Naive thymus-derived CD4-positive, alpha-beta T cell (primary cell): ENCODE measurements at regions not wholly inside any gene's neighbourhood (a gene's known extent, or its start where the extent isn't known, plus 50 kb on each side); places are given as distances from the start of the nearest gene placed in this dataset.

Experiments
- ATAC-seq: fragments of 150-1000 bp; cut with Tn5 transposase; 2 replicates; pipeline ENCODE4 v1.10.0; 2021; ENCODE audit warnings: mild to moderate bottlenecking, moderate library complexity
- CTCF ChIA-PET: fragments of 350-600 bp; sonication (Branson Sonifier 250); formaldehyde crosslinking; loops from one replicate; lab custom pipeline; 2021; ENCODE audit warnings: antibody characterized with exemption; lab: Charles Lee
- POLR2A ChIA-PET: fragments of 350-600 bp; sonication (Branson Sonifier 250); formaldehyde crosslinking; loops from one replicate; lab custom pipeline; 2021; ENCODE audit warnings: antibody characterized with exemption, inconsistent platforms; lab: Charles Lee
- DNase-seq, 9 donors: peaks; one replicate each; pipeline versions ENCODE4 v3.0.0 to v3.0.0-alpha.2; 2020 to 2022; ENCODE audit warnings: mixed read lengths in 1 of 9
- H3K27ac ChIP-seq: one replicate; pipeline ENCODE4 v1.7.0; 2013; ENCODE audit warnings: mild to moderate bottlenecking, low read depth, low read length, moderate library complexity
- H3K27me3 ChIP-seq, 2 donors: one replicate each; pipeline ENCODE4 v1.7.0; 2013; ENCODE audit warnings: low read length in 2 of 2, mild to moderate bottlenecking in 2 of 2, moderate library complexity in 2 of 2; ENCODE audit not compliant: control insufficient read depth in 2 of 2, insufficient read depth in 2 of 2
- H3K36me3 ChIP-seq, 3 experiments: 1 replicate in 2 of 3; 2 replicates in 1 of 3; pipeline ENCODE4 v1.7.0; 2013; ENCODE audit warnings: low read length in 3 of 3, mild to moderate bottlenecking in 3 of 3, moderate library complexity in 1 of 3; ENCODE audit not compliant: insufficient read depth in 3 of 3, control insufficient read depth in 2 of 3
- H3K4me1 ChIP-seq, 2 donors: one replicate each; pipeline ENCODE4 v1.7.0; 2013; ENCODE audit warnings: low read length in 2 of 2, mild to moderate bottlenecking in 2 of 2, moderate library complexity in 1 of 2; ENCODE audit not compliant: control insufficient read depth in 2 of 2, insufficient read depth in 2 of 2
- H3K4me3 ChIP-seq: 2 replicates; pipeline ENCODE4 v1.7.0; 2013; ENCODE audit warnings: mild to moderate bottlenecking, low read length
- H3K9me3 ChIP-seq, 3 experiments: 1 replicate in 2 of 3; 2 replicates in 1 of 3; pipeline ENCODE4 v1.7.0; 2013; ENCODE audit warnings: low read length in 3 of 3; ENCODE audit not compliant: control insufficient read depth in 2 of 3
- H3K27ac Mint-ChIP-seq, 9 donors: one replicate each; pipeline ENCODE4 v1.8.0; 2020 to 2022; ENCODE audit warnings: mixed read lengths in 9 of 9, mild to moderate bottlenecking in 8 of 9, moderate library complexity in 5 of 9, inconsistent platforms in 2 of 9
- H3K27me3 Mint-ChIP-seq, 5 donors: one replicate each; pipeline ENCODE4 v1.8.0; 2021 to 2022; ENCODE audit warnings: mixed read lengths in 5 of 5, mild to moderate bottlenecking in 1 of 5
- H3K36me3 Mint-ChIP-seq, 5 donors: one replicate each; pipeline ENCODE4 v1.8.0; 2020 to 2022; ENCODE audit warnings: mixed read lengths in 5 of 5, mild to moderate bottlenecking in 3 of 5, inconsistent platforms in 1 of 5
- H3K4me1 Mint-ChIP-seq, 7 donors: one replicate each; pipeline ENCODE4 v1.8.0; 2020 to 2022; ENCODE audit warnings: mixed read lengths in 7 of 7, mild to moderate bottlenecking in 3 of 7, inconsistent platforms in 1 of 7
- H3K4me3 Mint-ChIP-seq, 10 donors: one replicate each; pipeline ENCODE4 v1.8.0; 2020 to 2022; ENCODE audit warnings: mild to moderate bottlenecking in 10 of 10, mixed read lengths in 10 of 10, moderate library complexity in 6 of 10, inconsistent platforms in 2 of 10
- H3K9me3 Mint-ChIP-seq, 11 donors: one replicate each; pipeline ENCODE4 v1.8.0; 2020 to 2022; ENCODE audit warnings: mixed read lengths in 11 of 11, mild to moderate bottlenecking in 4 of 11, inconsistent platforms in 1 of 11, moderate library complexity in 1 of 11
- intact Hi-C, 2 donors: fragments of 100-400 bp; cut with micrococcal nuclease; formaldehyde crosslinking; loops; one replicate each; pipeline ENCODE4 v1.15.1; 2023

GRCh38 chr9:21688108-21689102, 114.0 kb upstream of the MTAP start:
- Mint-ChIP-seq H3K4me3 (peak overlapping the region in 1 of 10 donors; percentile 42), H3K36me3 (no peaks in the 10 kb centered on the region), H3K4me1 (peaks cover 0 to 14% (median 10%) of the 10 kb centered on the region in 7 donors), H3K27me3 (peaks cover 0 to 11% (median 3%) of the 10 kb centered on the region in 5 donors), H3K27ac (no peak overlapping the region), H3K9me3 (no peaks in the 10 kb centered on the region)
- Histone ChIP-seq H3K27ac (no peak overlapping the region), H3K27me3 (no peaks in the 10 kb centered on the region), H3K36me3 (no peaks in the 10 kb centered on the region), H3K4me1 (no peaks in the 10 kb centered on the region), H3K4me3 (no peak overlapping the region), H3K9me3 (no peaks in the 10 kb centered on the region)
- DNase-seq = no peak
- ATAC-seq = no peak
- ChIA-PET CTCF (no interaction called here), POLR2A (interaction anchor here (1.1 kb wide), 1 partner anchor 78 kb away, joined by 3 read pairs; no protein-coding TSS in a partner anchor)
- intact Hi-C loops = no loop called here

GRCh38 chr9:21689854-21690253, 112.6 kb upstream of the MTAP start:
- ATAC-seq = no peak
- Histone ChIP-seq H3K4me3 (no peak overlapping the region), H3K9me3 (no peaks in the 10 kb centered on the region), H3K27me3 (no peaks in the 10 kb centered on the region), H3K4me1 (no peaks in the 10 kb centered on the region), H3K27ac (no peak overlapping the region), H3K36me3 (no peaks in the 10 kb centered on the region)
- intact Hi-C loops = no loop called here
- H3K9me3 Mint-ChIP-seq = peaks cover 0 to 3% (median 0%) of the 10 kb centered on the region in 11 donors
- ChIA-PET POLR2A (no interaction called here), CTCF (interaction anchor here (0.6 to 1.1 kb wide), 2 partner anchors 19 to 255 kb away, joined by 3 to 4 read pairs; no protein-coding TSS in a partner anchor)
- no peak overlapping the region for H3K27ac Mint-ChIP-seq
- peaks cover 0 to 12% (median 7%) of the 10 kb centered on the region in 7 donors for H3K4me1 Mint-ChIP-seq
- H3K4me3 Mint-ChIP-seq = no peak overlapping the region
- DNase-seq = no peak
- H3K36me3 Mint-ChIP-seq = no peaks in the 10 kb centered on the region
- H3K27me3 Mint-ChIP-seq = peaks cover 0 to 11% (median 3%) of the 10 kb centered on the region in 5 donors

GRCh38 chr9:21690561-21690960, 111.9 kb upstream of the MTAP start:
- no peak overlapping the region for H3K27ac Mint-ChIP-seq
- no peaks in the 10 kb centered on the region for H3K36me3 ChIP-seq
- no peak overlapping the region for H3K27ac ChIP-seq
- CTCF ChIA-PET = interaction anchor here (0.6 to 1.1 kb wide), 2 partner anchors 18 to 256 kb away, joined by 3 to 4 read pairs; no protein-coding TSS in a partner anchor
- no peaks in the 10 kb centered on the region for H3K27me3 ChIP-seq
- no peak overlapping the region for H3K4me3 ChIP-seq
- no peaks in the 10 kb centered on the region for H3K9me3 ChIP-seq
- H3K27me3 Mint-ChIP-seq = peaks cover 0 to 11% (median 3%) of the 10 kb centered on the region in 5 donors
- peaks cover 0 to 10% (median 5%) of the 10 kb centered on the region in 7 donors for H3K4me1 Mint-ChIP-seq
- no peaks in the 10 kb centered on the region for H3K36me3 Mint-ChIP-seq
- no peak overlapping the region for H3K4me3 Mint-ChIP-seq
- intact Hi-C loops = no loop called here
- ATAC-seq = no peak
- no peak for DNase-seq
- POLR2A ChIA-PET = no interaction called here
- H3K9me3 Mint-ChIP-seq = peaks cover 0 to 7% (median 0%) of the 10 kb centered on the region in 11 donors
- no peaks in the 10 kb centered on the region for H3K4me1 ChIP-seq

GRCh38 chr9:21692390-21692789, 110.0 kb upstream of the MTAP start:
- Mint-ChIP-seq H3K4me3 (no peak overlapping the region), H3K27ac (no peak overlapping the region), H3K36me3 (no peaks in the 10 kb centered on the region), H3K4me1 (peaks cover 0 to 5% (median 4%) of the 10 kb centered on the region in 7 donors), H3K27me3 (peaks cover 0 to 11% (median 3%) of the 10 kb centered on the region in 5 donors), H3K9me3 (peaks cover 0 to 7% (median 0%) of the 10 kb centered on the region in 11 donors)
- no peak for ATAC-seq
- peaks cover 0 to 4% (median 0%) of the 10 kb centered on the region in 3 experiments for H3K9me3 ChIP-seq
- H3K27me3 ChIP-seq = no peaks in the 10 kb centered on the region
- ChIA-PET POLR2A (no interaction called here), CTCF (no interaction called here)
- DNase-seq = no peak
- intact Hi-C loops = no loop called here
- H3K4me1 ChIP-seq = no peaks in the 10 kb centered on the region
- H3K36me3 ChIP-seq = no peaks in the 10 kb centered on the region
- no peak overlapping the region for H3K4me3 ChIP-seq
- no peak overlapping the region for H3K27ac ChIP-seq

- H3K4me1 ChIP-seq = no peaks in the 10 kb centered on the region
- intact Hi-C loops = no loop called here
- H3K4me3 Mint-ChIP-seq = no peak overlapping the region
- no peaks in the 10 kb centered on the region for H3K27me3 ChIP-seq
- peaks cover 0 to 8% (median 1%) of the 10 kb centered on the region in 11 donors for H3K9me3 Mint-ChIP-seq
- H3K36me3 ChIP-seq = no peaks in the 10 kb centered on the region
- ChIA-PET CTCF (interaction anchor here (1.5 kb wide), 1 partner anchor 135 kb away, joined by 3 read pairs; no protein-coding TSS in a partner anchor), POLR2A (no interaction called here)
- H3K4me3 ChIP-seq = no peak overlapping the region
- DNase-seq (no peak), ATAC-seq (no peak)
- peaks cover 0 to 4% (median 0%) of the 10 kb centered on the region in 7 donors for H3K4me1 Mint-ChIP-seq
- no peak overlapping the region for H3K27ac Mint-ChIP-seq
- no peaks in the 10 kb centered on the region for H3K36me3 Mint-ChIP-seq
- no peak overlapping the region for H3K27ac ChIP-seq
- H3K9me3 ChIP-seq = peaks cover 0 to 4% (median 0%) of the 10 kb centered on the region in 3 experiments
- H3K27me3 Mint-ChIP-seq = peaks cover 0 to 11% (median 3%) of the 10 kb centered on the region in 5 donors
Measured at GRCh38 chr9:21694424-21694823, 108.0 kb upstream of the MTAP start.

- no peaks in the 10 kb centered on the region for H3K4me1 ChIP-seq
- CTCF ChIA-PET = interaction anchor here (1.5 kb wide), 1 partner anchor 136 kb away, joined by 3 read pairs; no protein-coding TSS in a partner anchor
- Mint-ChIP-seq H3K27ac (no peak overlapping the region), H3K27me3 (peaks cover 0 to 13% (median 3%) of the 10 kb centered on the region in 5 donors), H3K4me1 (peaks cover 0 to 4% (median 0%) of the 10 kb centered on the region in 7 donors), H3K36me3 (no peaks in the 10 kb centered on the region), H3K9me3 (peaks cover 0 to 8% (median 1%) of the 10 kb centered on the region in 11 donors), H3K4me3 (no peak overlapping the region)
- no peaks in the 10 kb centered on the region for H3K36me3 ChIP-seq
- no peaks in the 10 kb centered on the region for H3K27me3 ChIP-seq
- no peak for DNase-seq
- intact Hi-C loops = no loop called here
- no peak for ATAC-seq
- no peak overlapping the region for H3K4me3 ChIP-seq
- peaks cover 0 to 4% (median 0%) of the 10 kb centered on the region in 3 experiments for H3K9me3 ChIP-seq
- H3K27ac ChIP-seq = no peak overlapping the region
- POLR2A ChIA-PET = no interaction called here
Measured at GRCh38 chr9:21695443-21695842, 107.0 kb upstream of the MTAP start.
